ENCODE measurements at regions not wholly inside any gene's neighbourhood (a gene's known extent, or its start where the extent isn't known, plus 50 kb on each side); places are given as distances from the start of the nearest gene placed in this dataset.

- ATAC-seq, result no peak
Measured at GRCh38 chr7:55624813-55625212, 52.5 kb upstream of the VOPP1 start.

GRCh38 chr7:55623617-55624016, 51.3 kb upstream of the VOPP1 start:
- no peak for ATAC-seq

- ATAC-seq, result no peak
Measured at GRCh38 chr7:55622241-55622640, 49.9 kb upstream of the VOPP1 start.
